ENCODE measurements at regions not wholly inside any gene's neighbourhood (a gene's known extent, or its start where the extent isn't known, plus 50 kb on each side); places are given as distances from the start of the nearest gene placed in this dataset.

DNA sequence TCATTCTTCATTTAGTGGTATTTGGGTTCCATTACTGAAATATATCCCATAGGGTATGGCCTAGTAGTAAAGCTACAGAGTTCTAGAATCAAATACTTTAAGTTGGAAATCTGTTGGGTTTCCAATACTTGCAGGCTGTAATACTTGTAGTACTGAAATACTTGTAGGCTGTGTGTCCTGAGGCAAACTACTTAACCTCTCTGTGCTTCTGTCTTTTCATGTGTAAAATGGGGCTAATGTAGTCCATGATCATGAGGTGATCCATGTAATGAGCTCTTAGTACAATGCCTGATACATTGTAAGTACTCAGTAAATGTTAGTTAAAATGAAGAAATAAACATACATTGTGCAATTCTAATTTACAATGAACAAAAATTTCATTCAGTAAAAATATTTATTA is 368.9 kb downstream of the CSNK1G3 start:
- no peaks in the 10 kb centered on the region for H3K9me3 ChIP-seq
- no peak for DNase-seq (ENCODE audit: low spot score)
- peaks cover 0 to 40% of the 10 kb centered on the region in 2 donors for H3K4me1 ChIP-seq
- TF ChIP-seq, protein P1, sequence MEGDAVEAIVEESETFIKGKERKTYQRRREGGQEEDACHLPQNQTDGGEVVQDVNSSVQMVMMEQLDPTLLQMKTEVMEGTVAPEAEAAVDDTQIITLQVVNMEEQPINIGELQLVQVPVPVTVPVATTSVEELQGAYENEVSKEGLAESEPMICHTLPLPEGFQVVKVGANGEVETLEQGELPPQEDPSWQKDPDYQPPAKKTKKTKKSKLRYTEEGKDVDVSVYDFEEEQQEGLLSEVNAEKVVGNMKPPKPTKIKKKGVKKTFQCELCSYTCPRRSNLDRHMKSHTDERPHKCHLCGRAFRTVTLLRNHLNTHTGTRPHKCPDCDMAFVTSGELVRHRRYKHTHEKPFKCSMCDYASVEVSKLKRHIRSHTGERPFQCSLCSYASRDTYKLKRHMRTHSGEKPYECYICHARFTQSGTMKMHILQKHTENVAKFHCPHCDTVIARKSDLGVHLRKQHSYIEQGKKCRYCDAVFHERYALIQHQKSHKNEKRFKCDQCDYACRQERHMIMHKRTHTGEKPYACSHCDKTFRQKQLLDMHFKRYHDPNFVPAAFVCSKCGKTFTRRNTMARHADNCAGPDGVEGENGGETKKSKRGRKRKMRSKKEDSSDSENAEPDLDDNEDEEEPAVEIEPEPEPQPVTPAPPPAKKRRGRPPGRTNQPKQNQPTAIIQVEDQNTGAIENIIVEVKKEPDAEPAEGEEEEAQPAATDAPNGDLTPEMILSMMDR (IDR thresholded peaks at IDR 0.05) = no peak
- H3K27ac ChIP-seq = no peak overlapping the region
- no peaks in the 10 kb centered on the region for H3K36me3 ChIP-seq
- H3K4me3 ChIP-seq = no peak overlapping the region
- no peaks in the 10 kb centered on the region for H3K27me3 ChIP-seq

DNA sequence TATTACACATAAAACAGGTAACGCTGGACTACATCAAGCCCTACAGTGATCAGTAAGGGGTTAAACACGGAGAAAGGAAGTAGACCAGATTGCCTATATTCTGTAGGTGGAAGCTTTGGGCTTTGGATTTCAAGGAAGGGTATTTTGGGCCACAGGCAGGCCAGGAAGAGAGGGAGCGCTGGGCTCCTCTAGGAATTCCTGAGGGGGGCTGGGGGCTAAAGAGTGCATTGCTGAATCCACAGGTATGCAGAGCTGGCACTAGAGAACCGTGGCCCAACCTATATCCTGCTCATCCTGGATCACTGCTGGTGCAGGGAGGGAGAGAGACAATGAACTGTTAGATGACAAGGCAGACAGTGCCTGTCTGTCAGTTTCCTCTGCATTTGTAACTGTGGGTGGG is 367.1 kb downstream of the CSNK1G3 start:
- Histone ChIP-seq H3K27ac (no peak overlapping the region), H3K9me3 (no peaks in the 10 kb centered on the region), H3K36me3 (no peaks in the 10 kb centered on the region), H3K4me1 (peaks cover 0 to 58% of the 10 kb centered on the region in 2 donors), H3K27me3 (no peaks in the 10 kb centered on the region), H3K4me3 (no peak overlapping the region)
- DNase-seq (ENCODE audit: low spot score) = no peak
- TF ChIP-seq, protein P1 (IDR thresholded peaks at IDR 0.05) = no peak

DNA sequence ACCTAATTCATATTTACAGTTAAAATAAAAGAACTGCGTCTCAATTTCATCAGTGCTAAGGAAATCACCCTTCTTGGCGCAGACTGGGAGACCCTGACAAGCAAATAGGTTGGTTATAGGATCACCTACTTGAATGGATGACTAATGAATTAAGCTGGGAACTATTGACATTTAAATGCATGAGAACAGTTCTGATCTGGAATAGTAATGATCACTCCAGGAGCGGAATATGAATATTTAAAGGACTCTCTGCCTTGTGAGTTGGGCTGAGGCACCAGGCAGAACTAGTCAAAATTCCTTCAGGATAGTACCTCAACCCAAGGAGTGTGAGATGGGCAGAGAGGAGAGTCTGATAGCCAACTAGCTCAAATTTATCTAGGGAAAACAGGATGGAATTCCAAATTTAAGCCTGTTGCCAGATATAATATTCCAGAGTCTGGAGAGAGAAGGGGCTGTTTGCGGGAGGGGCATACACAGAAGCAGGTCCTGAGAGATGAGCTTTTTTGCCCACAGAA is 364.4 kb downstream of the CSNK1G3 start:
- TF ChIP-seq, protein P1 (IDR thresholded peaks at IDR 0.05) = no peak
- no peak for DNase-seq (ENCODE audit: low spot score)
- no peaks in the 10 kb centered on the region for H3K27me3 ChIP-seq
- H3K9me3 ChIP-seq = no peaks in the 10 kb centered on the region
- H3K36me3 ChIP-seq = no peaks in the 10 kb centered on the region
- H3K4me1 ChIP-seq = peaks cover 0 to 58% of the 10 kb centered on the region in 2 donors
- H3K4me3 ChIP-seq = no peak overlapping the region
- peak overlapping the region; percentile 71 to 78 for H3K27ac ChIP-seq

DNA sequence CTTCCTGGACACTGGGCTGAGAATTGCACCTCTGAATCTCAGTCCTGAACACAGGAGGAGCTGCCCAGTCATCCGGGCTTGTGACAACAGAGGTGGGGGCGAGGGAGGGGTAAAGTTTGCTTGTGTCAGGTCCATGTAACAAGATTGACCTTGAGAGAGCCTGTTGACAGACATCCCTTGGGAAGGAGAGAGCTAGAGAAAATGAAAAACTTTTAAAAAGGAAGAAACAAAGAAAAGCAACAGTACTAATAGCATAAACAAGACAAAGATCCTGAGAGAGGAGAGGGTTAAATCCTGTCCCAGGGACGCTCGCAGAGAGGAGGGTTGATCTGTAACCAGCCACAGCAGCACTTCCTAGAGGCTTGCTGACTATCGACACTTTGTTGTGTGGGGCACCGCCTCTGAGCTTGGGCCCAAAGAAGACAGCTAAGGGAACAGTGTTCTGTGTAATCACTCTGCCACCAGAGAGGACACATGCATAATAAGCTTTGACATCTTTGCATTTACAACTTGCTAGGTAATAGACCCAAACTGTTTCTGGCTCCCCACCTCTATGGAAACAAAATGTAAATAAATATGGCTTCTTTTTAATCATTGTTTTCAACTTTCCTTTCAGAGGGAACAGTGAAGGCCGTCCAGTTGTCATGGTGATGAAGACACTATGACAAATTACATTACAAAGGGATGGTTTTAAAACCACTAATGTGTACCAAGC is 363.7 kb downstream of the CSNK1G3 start:
- Histone ChIP-seq H3K36me3 (no peaks in the 10 kb centered on the region), H3K4me3 (peak overlapping the region in 1 of 2 donors; percentile 9), H3K4me1 (peaks cover 0 to 57% of the 10 kb centered on the region in 2 donors), H3K9me3 (no peaks in the 10 kb centered on the region), H3K27ac (peak overlapping the region; percentile 71 to 78), H3K27me3 (no peaks in the 10 kb centered on the region)
- TF ChIP-seq, protein P1 (IDR thresholded peaks at IDR 0.05) = no peak
- no peak for DNase-seq (ENCODE audit: low spot score)

DNA sequence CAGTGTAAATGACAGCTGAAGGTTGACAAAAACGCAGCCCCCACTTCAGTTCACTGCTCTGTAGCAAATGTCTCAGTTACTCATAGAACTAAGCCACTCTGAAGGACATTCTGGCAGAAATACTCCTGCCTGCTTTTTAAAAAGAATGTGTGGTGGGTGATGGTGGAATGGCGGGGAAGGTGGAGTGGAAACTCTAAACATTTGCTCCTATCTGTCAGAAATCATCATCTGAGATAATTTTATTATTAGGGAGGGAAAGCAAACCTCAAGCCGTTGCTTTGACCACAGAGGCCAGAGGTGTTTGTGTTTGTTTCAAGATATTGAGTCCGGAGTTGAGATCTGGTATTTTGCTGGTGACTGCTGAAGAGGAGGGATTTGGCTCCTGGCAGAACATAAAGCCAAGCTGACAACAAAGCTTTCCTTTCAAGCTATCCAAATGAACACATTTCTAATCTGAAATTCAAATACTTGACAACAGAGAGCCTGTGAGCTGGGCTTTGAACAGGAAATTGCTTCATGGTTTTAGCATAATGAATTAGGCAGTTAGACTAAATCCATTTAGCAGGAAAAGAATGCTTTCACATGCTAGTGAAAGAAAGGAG is 362.7 kb downstream of the CSNK1G3 start:
- Histone ChIP-seq H3K27me3 (no peaks in the 10 kb centered on the region), H3K4me1 (peaks cover 0 to 56% of the 10 kb centered on the region in 2 donors), H3K36me3 (no peaks in the 10 kb centered on the region), H3K27ac (peak overlapping the region; percentile 71 to 78), H3K4me3 (peak overlapping the region in 1 of 2 donors; percentile 9), H3K9me3 (no peaks in the 10 kb centered on the region)
- DNase-seq (ENCODE audit: low spot score) = no peak
- TF ChIP-seq, protein P1 (IDR thresholded peaks at IDR 0.05) = no peak
